Natural killer cell (primary cell): ENCODE measurements at regions not wholly inside any gene's neighbourhood (a gene's known extent, or its start where the extent isn't known, plus 50 kb on each side); places are given as distances from the start of the nearest gene placed in this dataset.

ENCODE experiments used
- ATAC-seq, 3 donors: fragments of 150-1000 bp in 2 of 3; fragments of 200-7000 bp in 1 of 3; cut with Tn5 transposase; 1 replicate in 1 of 3; 2 replicates in 2 of 3; pipeline ENCODE4 v1.10.0; 2021; ENCODE audit warnings: mild to moderate bottlenecking in 2 of 3, moderate library complexity in 2 of 3
- DNase-seq, 2 donors: peaks; one replicate each; pipeline versions ENCODE4 v3.0.0 to v3.0.0-alpha.2; 2013 to 2021; ENCODE audit warnings: mixed read lengths in 1 of 2
- H3K27ac ChIP-seq: one replicate; pipeline ENCODE4 v1.5.1; 2013; ENCODE audit warnings: mild to moderate bottlenecking, low read length
- H3K27me3 ChIP-seq: one replicate; pipeline ENCODE4 v1.6.1; 2013; ENCODE audit warnings: low read length; ENCODE audit not compliant: control insufficient read depth, insufficient read depth
- H3K36me3 ChIP-seq: one replicate; pipeline ENCODE4 v1.6.1; 2013; ENCODE audit warnings: low read length; ENCODE audit not compliant: control insufficient read depth, insufficient read depth
- H3K4me1 ChIP-seq: one replicate; pipeline ENCODE4 v1.6.1; 2013; ENCODE audit warnings: low read length; ENCODE audit not compliant: control insufficient read depth, insufficient read depth
- H3K4me3 ChIP-seq: one replicate; pipeline ENCODE4 v1.5.1; 2013; ENCODE audit warnings: low read length
- H3K9me3 ChIP-seq: one replicate; pipeline ENCODE4 v1.6.1; 2013; ENCODE audit warnings: low read length; ENCODE audit not compliant: control insufficient read depth, insufficient read depth
- H3K27ac Mint-ChIP-seq, 2 donors: one replicate each; pipeline ENCODE4 v1.8.0; 2022; ENCODE audit warnings: mild to moderate bottlenecking in 2 of 2, mixed read lengths in 2 of 2, moderate library complexity in 1 of 2
- H3K27me3 Mint-ChIP-seq, 2 donors: one replicate each; pipeline ENCODE4 v1.8.0; 2022; ENCODE audit warnings: low read depth in 2 of 2, mixed read lengths in 2 of 2
- H3K36me3 Mint-ChIP-seq: one replicate; pipeline ENCODE4 v1.8.0; 2022; ENCODE audit warnings: mixed read lengths
- H3K4me1 Mint-ChIP-seq, 2 donors: one replicate each; pipeline ENCODE4 v1.8.0; 2022; ENCODE audit warnings: mixed read lengths in 2 of 2
- H3K4me3 Mint-ChIP-seq: one replicate; pipeline ENCODE4 v1.8.0; 2022; ENCODE audit warnings: mild to moderate bottlenecking, moderate library complexity, mixed read lengths
- H3K9me3 Mint-ChIP-seq, 2 donors: one replicate each; pipeline ENCODE4 v1.8.0; 2022; ENCODE audit warnings: mixed read lengths in 2 of 2
- WGBS: methylation state at CpG from one replicate; pipeline ENCODE4 v1.1.7; 2013; ENCODE audit warnings: missing lambda C conversion rate; ENCODE audit not compliant: insufficient coverage; 5-methylcytosine and 5-hydroxymethylcytosine counted together
- intact Hi-C: fragments of 100-400 bp; cut with micrococcal nuclease; formaldehyde crosslinking; loops from one replicate; pipeline ENCODE4 v1.14.2; 2022
- TF ChIP-seq, protein P1 (sequence below): fragments of 200-600 bp; IDR thresholded peaks from one replicate; pipeline ENCODE4 v1.8.0; 2022; ENCODE audit warnings: antibody characterized with exemption

DNA sequence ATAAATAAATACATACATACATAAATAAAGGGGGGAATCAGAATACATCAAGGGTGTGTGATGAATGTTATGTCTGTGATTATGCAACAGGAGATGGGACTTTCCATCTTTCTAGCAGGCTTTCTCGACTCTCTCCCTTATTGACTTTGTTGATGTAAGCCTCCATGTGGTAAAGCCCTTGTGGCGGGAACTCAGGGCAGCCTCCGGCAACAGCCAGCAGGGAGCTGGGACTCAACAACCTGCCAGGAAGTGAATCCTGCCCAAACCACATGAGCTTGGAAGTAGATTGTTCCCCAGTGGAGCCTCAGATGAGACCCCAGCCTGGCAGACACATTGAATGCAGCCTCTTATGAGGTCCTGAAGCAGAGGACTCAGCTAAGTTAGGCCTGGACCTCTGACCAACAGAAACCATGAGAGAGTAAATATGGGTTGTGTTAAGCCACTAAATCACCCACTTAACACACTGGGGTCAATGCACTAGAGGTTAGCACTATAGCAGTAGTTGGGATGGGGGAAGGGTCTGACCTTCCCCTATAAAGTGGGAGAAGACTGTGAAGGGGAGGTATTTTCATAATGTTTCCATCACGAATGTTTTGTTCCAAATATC is 104.0 kb downstream of the JCAD start:
- intact Hi-C loops, result no loop called here
- TF ChIP-seq, protein P1, sequence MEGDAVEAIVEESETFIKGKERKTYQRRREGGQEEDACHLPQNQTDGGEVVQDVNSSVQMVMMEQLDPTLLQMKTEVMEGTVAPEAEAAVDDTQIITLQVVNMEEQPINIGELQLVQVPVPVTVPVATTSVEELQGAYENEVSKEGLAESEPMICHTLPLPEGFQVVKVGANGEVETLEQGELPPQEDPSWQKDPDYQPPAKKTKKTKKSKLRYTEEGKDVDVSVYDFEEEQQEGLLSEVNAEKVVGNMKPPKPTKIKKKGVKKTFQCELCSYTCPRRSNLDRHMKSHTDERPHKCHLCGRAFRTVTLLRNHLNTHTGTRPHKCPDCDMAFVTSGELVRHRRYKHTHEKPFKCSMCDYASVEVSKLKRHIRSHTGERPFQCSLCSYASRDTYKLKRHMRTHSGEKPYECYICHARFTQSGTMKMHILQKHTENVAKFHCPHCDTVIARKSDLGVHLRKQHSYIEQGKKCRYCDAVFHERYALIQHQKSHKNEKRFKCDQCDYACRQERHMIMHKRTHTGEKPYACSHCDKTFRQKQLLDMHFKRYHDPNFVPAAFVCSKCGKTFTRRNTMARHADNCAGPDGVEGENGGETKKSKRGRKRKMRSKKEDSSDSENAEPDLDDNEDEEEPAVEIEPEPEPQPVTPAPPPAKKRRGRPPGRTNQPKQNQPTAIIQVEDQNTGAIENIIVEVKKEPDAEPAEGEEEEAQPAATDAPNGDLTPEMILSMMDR, result no peak

DNA sequence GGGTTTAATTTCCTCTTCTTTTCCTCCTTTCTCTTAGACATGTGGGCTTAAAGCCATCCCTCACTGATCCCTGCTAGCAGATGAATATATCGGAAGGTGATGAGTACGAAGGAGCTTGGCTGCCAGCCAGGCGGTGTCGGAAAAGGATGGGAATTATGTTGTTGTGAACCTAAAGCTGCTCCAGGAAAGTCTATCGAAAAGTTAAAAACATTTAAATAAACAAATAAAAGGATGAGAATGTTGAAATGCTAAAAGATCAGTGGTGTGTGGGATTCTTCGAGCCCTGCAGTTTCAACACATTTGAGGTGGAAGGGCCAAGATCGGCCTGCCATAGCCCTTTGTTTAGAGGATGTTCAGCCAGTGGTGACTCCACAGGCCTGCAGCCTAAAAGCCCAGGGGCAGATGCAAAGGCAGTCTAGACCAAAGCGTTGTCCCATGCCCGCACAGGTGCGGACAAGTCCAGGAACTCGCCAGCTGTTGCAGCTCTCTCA is 107.9 kb downstream of the JCAD start:
- Mint-ChIP-seq H3K27me3 (peaks cover 0 to 3% of the 10 kb centered on the region in 2 donors), H3K4me3 (no peak overlapping the region), H3K9me3 (no peaks in the 10 kb centered on the region), H3K36me3 (no peaks in the 10 kb centered on the region), H3K27ac (no peak overlapping the region), H3K4me1 (no peaks in the 10 kb centered on the region)
- intact Hi-C loops, result no loop called here
- Histone ChIP-seq H3K36me3 (no peaks in the 10 kb centered on the region), H3K27ac (no peak overlapping the region), H3K4me1 (no peaks in the 10 kb centered on the region), H3K4me3 (no peak overlapping the region), H3K27me3 (no peaks in the 10 kb centered on the region), H3K9me3 (no peaks in the 10 kb centered on the region)
- DNase-seq (no peak), ATAC-seq (no peak)
- WGBS, result 96% methylated on average over 11 of the region's 11 CpGs
- TF ChIP-seq, protein P1, result no peak

More for the DNA sequence above, 104.0 kb downstream of the JCAD start:
- Mint-ChIP-seq H3K27me3 (peaks cover 0 to 3% of the 10 kb centered on the region in 2 donors), H3K36me3 (no peaks in the 10 kb centered on the region), H3K27ac (no peak overlapping the region), H3K4me1 (no peaks in the 10 kb centered on the region), H3K4me3 (no peak overlapping the region), H3K9me3 (no peaks in the 10 kb centered on the region)
- Histone ChIP-seq H3K4me3 (no peak overlapping the region), H3K36me3 (no peaks in the 10 kb centered on the region), H3K9me3 (no peaks in the 10 kb centered on the region), H3K27me3 (no peaks in the 10 kb centered on the region), H3K27ac (no peak overlapping the region), H3K4me1 (no peaks in the 10 kb centered on the region)
- 83% methylated on average over 4 of the region's 4 CpGs for WGBS
- no peak for DNase-seq
- no peak for ATAC-seq

DNA sequence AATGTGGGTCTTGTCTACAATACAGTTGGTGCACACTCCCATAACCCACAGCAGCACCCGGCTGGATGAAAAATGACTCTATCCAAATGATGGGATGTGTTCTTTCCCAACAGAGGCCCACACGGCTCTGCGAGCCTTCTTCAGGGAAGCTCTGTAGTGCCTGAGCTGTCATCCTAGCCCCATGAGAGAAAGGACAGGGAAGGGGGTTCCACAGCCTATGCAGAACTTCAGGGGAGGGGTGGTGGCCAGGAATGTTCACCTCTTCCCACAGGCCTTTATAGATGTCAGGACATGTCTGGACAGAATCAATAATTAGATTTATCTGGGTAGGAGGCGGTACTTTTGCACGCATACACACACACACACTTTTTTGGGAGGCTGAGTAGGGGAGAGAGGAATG is 109.0 kb downstream of the JCAD start:
- H3K4me1 Mint-ChIP-seq, result no peaks in the 10 kb centered on the region
- no peaks in the 10 kb centered on the region for H3K9me3 ChIP-seq
- no peak overlapping the region for H3K4me3 Mint-ChIP-seq
- WGBS, result 69% methylated on average over 3 of the region's 5 CpGs
- no peaks in the 10 kb centered on the region for H3K9me3 Mint-ChIP-seq
- H3K36me3 Mint-ChIP-seq, result no peaks in the 10 kb centered on the region
- intact Hi-C loops, result no loop called here
- H3K4me3 ChIP-seq, result no peak overlapping the region
- no peak overlapping the region for H3K27ac ChIP-seq
- ATAC-seq, result no peak
- H3K36me3 ChIP-seq, result no peaks in the 10 kb centered on the region
- H3K27ac Mint-ChIP-seq, result no peak overlapping the region
- no peaks in the 10 kb centered on the region for H3K27me3 ChIP-seq
- H3K27me3 Mint-ChIP-seq, result peaks cover 0 to 3% of the 10 kb centered on the region in 2 donors
- TF ChIP-seq, protein P1, result no peak
- no peak for DNase-seq
- H3K4me1 ChIP-seq, result no peaks in the 10 kb centered on the region

DNA sequence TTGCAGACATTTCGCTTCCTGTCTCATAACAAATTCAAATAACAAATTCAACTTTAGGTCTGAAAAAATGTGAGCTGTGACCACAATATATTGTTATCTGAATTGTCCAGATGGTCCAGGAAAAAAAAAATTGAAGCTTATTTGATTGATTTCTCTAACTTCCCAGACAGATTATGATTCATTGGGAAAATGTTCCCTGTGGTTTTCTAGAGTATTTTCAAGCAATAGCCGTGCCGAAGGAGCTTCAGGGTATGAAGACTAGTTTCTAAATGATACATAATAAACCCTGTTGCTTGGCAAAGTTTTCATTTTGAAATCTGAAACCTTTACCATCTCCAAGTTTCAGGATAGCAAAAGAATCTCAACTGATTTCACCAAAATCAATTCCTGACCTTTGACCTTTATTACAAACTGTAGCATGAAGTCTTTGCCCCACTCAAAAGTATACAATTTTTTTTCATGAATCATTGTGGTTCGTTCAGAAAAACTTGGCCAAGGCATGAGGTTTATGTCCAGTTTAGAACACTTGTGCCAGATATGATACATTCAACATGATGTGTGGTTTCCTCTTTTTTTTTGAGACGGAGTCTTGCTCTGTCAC is 109.9 kb downstream of the JCAD start:
- H3K27ac Mint-ChIP-seq, result no peak overlapping the region
- H3K4me1 ChIP-seq, result no peaks in the 10 kb centered on the region
- DNase-seq (no peak), ATAC-seq (no peak)
- no peaks in the 10 kb centered on the region for H3K27me3 ChIP-seq
- H3K36me3 ChIP-seq, result no peaks in the 10 kb centered on the region
- no peaks in the 10 kb centered on the region for H3K9me3 Mint-ChIP-seq
- H3K36me3 Mint-ChIP-seq, result no peaks in the 10 kb centered on the region
- H3K9me3 ChIP-seq, result no peaks in the 10 kb centered on the region
- H3K27me3 Mint-ChIP-seq, result peaks cover 0 to 3% of the 10 kb centered on the region in 2 donors
- H3K4me3 ChIP-seq, result no peak overlapping the region
- WGBS, result 33% methylated on average over 4 of the region's 5 CpGs
- intact Hi-C loops, result no loop called here
- no peak overlapping the region for H3K4me3 Mint-ChIP-seq
- no peak overlapping the region for H3K27ac ChIP-seq
- H3K4me1 Mint-ChIP-seq, result no peaks in the 10 kb centered on the region
- TF ChIP-seq, protein P1, result no peak
